Sigmoid colon (tissue), 6 donors: ENCODE measurements at regions not wholly inside any gene's neighbourhood (a gene's known extent, or its start where the extent isn't known, plus 50 kb on each side); places are given as distances from the start of the nearest gene placed in this dataset.

Experiments
- DNase-seq: peaks from one replicate; pipeline ENCODE4 v3.0.0-alpha.2; 2019
- H3K27ac ChIP-seq, 4 donors: fragments of 200-600 bp; sonication (generic); one replicate each; pipeline ENCODE4 v1.5.1; 2016 to 2019; ENCODE audit warnings: mild to moderate bottlenecking in 1 of 4
- H3K27me3 ChIP-seq, 3 donors: fragments of 200-600 bp; sonication (generic); one replicate each; pipeline ENCODE4 v1.5.1; 2019; ENCODE audit warnings: mild to moderate bottlenecking in 1 of 3
- H3K36me3 ChIP-seq, 4 donors: fragments of 200-600 bp; sonication (generic); one replicate each; pipeline ENCODE4 v1.5.1; 2016 to 2019
- H3K4me1 ChIP-seq, 4 donors: fragments of 200-600 bp; sonication (generic); one replicate each; pipeline ENCODE4 v1.5.1; 2017 to 2019
- H3K4me3 ChIP-seq, 4 donors: fragments of 200-600 bp; sonication (generic); one replicate each; pipeline ENCODE4 v1.5.1; 2017 to 2019; ENCODE audit warnings: mild to moderate bottlenecking in 2 of 4, moderate library complexity in 1 of 4
- H3K9me3 ChIP-seq, 4 donors: fragments of 200-600 bp in 3 of 4; sonication (generic) in 3 of 4; one replicate each; pipeline versions ENCODE4 v1.5.1 to v1.6.1; 2013 to 2019
- EP300 ChIP-seq, 4 donors: sonication (generic); formaldehyde crosslinking; IDR thresholded peaks; one replicate each; pipeline ENCODE4 v1.6.1; 2017; ENCODE audit warnings: antibody characterized with exemption in 4 of 4
- POLR2A ChIP-seq, 2 donors: fragments of 450-650 bp; IDR thresholded peaks; one replicate each; pipeline ENCODE4 v1.6.1; 2016; ENCODE audit warnings: antibody characterized with exemption in 2 of 2, mild to moderate bottlenecking in 2 of 2, moderate library complexity in 2 of 2
- POLR2AphosphoS5 ChIP-seq, 4 donors: sonication (generic); formaldehyde crosslinking; IDR thresholded peaks; one replicate each; pipeline ENCODE4 v1.6.1; 2017; ENCODE audit warnings: antibody characterized with exemption in 4 of 4
- WGBS, 2 donors: extraction: QIAGEN DNeasy Blood & Tissue Kit; methylation state at CpG; one replicate each; pipeline ENCODE4 v1.1.7; 2013; 5-methylcytosine and 5-hydroxymethylcytosine counted together
- intact Hi-C: fragments of 100-400 bp; cut with DNase I; formaldehyde crosslinking; loops from one replicate; pipeline ENCODE4 v1.15.1; 2023
- TF ChIP-seq, protein P1 (sequence below), 4 experiments: fragments of 450-650 bp in 3 of 4; fragments of 200-600 bp in 1 of 4; IDR thresholded peaks; one replicate each; pipeline ENCODE4 v1.5.1; 2016 to 2019; ENCODE audit warnings: antibody characterized with exemption in 4 of 4, mild to moderate bottlenecking in 3 of 4, moderate library complexity in 2 of 4
- donor health status: healthy with polysubstance abuse.
- donor health status: healthy.

DNA sequence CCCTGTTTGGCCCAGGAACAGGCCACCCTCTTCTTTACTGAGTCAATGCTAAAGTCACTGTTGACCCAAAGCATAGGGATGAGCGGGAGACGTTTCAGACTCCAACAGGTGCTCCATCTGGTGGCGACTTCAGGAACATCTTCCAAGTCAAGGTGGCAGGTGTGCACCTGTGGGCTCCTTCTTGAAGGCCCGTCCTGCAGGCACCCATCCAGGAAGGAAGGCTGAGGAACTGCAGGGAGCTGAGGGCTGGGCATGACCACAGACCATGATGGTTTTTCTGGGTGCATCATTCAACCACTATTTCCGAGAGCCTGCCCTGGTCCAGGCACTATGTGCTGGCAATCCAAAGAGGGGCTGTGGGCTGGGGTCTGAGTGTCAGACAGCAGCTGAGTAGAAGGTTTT is 142.8 kb downstream of the NDUFA10 start:
- H3K9me3 ChIP-seq: peaks cover 0 to 15% (median 6%) of the 10 kb centered on the region in 4 donors
- no peak for DNase-seq
- H3K4me3 ChIP-seq: no peak overlapping the region
- H3K27me3 ChIP-seq: no peaks in the 10 kb centered on the region
- peaks cover 0 to 10% (median 3%) of the 10 kb centered on the region in 4 donors for H3K4me1 ChIP-seq
- H3K27ac ChIP-seq: peak overlapping the region in 1 of 4 donors; percentile 63
- H3K36me3 ChIP-seq: no peaks in the 10 kb centered on the region
- 15 to 23% methylated on average over 5 of the region's 5 CpGs for WGBS, 2 donors
- TF ChIP-seq EP300 (IDR thresholded peaks at IDR 0.05): no peak
- TF ChIP-seq, protein P1, sequence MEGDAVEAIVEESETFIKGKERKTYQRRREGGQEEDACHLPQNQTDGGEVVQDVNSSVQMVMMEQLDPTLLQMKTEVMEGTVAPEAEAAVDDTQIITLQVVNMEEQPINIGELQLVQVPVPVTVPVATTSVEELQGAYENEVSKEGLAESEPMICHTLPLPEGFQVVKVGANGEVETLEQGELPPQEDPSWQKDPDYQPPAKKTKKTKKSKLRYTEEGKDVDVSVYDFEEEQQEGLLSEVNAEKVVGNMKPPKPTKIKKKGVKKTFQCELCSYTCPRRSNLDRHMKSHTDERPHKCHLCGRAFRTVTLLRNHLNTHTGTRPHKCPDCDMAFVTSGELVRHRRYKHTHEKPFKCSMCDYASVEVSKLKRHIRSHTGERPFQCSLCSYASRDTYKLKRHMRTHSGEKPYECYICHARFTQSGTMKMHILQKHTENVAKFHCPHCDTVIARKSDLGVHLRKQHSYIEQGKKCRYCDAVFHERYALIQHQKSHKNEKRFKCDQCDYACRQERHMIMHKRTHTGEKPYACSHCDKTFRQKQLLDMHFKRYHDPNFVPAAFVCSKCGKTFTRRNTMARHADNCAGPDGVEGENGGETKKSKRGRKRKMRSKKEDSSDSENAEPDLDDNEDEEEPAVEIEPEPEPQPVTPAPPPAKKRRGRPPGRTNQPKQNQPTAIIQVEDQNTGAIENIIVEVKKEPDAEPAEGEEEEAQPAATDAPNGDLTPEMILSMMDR (IDR thresholded peaks at IDR 0.05): peak; percentile 39 to 74 (median 60)
- intact Hi-C loops: loop anchor here (1.0 to 10.0 kb wide), 2 partner anchors 478 to 847 kb away; partner anchors contain the start of gene HDAC4

DNA sequence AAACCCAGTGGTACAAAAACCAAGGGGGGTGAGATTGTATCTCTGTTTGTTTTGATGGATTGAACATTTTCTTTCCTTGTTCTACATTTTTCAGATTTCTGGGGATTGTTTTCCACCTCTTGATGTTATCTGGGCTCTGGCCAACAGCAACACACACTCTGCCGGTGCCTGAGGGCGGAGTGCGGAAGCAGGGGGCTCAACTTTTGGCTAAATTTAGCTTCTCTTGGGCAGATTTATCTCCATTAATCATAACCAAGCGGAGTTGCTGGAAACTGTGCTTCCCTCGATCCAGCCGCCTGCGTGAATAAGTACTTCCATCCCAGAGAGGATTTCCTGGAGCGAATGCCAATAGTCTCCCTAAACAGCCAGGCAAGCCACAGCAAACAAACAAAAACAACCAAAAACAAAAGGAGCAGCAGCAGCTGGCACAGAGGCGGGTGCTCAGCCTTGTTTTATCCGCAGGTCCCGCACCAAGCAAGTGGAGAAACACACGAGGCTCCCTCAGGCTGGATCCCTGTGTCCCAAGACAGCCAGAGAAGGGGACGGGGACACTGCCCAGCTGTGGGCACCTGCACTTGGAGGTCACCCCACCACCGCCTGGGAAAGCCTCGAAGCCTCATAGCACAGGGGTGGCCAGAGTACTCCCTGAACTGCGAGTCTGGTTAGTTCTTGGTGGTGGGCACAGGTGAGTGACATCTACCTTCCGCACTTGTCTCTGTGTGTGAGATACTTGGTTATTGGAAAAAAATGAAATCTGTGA is 143.4 kb downstream of the NDUFA10 start:
- Histone ChIP-seq H3K36me3 (no peaks in the 10 kb centered on the region), H3K4me1 (peaks cover 0 to 10% (median 3%) of the 10 kb centered on the region in 4 donors), H3K27me3 (no peaks in the 10 kb centered on the region), H3K27ac (peak overlapping the region in 1 of 4 donors; percentile 63), H3K4me3 (no peak overlapping the region), H3K9me3 (peaks cover 0 to 13% (median 6%) of the 10 kb centered on the region in 4 donors)
- TF ChIP-seq POLR2A (IDR thresholded peaks at IDR 0.05) (no peak), POLR2AphosphoS5 (IDR thresholded peaks at IDR 0.05) (no peak), EP300 (IDR thresholded peaks at IDR 0.05) (no peak)
- TF ChIP-seq, protein P1 (IDR thresholded peaks at IDR 0.05): no peak
- intact Hi-C loops: loop anchor here (1.0 to 10.0 kb wide), 2 partner anchors 477 to 846 kb away; partner anchors contain the start of gene HDAC4
- WGBS, 2 donors: 47 to 74% methylated on average over 17 of the region's 17 CpGs
- DNase-seq: no peak

DNA sequence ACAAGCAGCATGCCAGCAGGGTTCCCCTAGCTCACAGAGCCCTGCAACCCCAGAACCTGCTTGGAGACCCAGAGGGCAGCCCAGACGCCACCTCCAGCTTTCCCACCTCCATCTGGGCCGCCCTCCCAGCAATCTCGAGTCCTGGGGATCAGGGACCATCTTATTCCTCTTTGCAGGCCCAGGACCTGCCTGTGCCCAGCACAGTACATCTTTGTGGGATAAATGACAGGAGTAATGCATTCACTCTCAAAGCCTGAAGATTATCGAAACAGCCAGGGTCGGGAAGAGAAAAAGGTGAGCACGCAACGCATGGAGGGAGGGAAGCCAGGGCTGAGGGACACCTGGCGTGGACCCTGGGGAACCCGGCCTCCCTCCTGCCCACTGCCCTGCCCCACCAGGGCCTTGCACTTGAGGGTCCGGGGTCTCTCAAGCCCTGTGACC is 144.1 kb downstream of the NDUFA10 start:
- Histone ChIP-seq H3K27me3 (no peaks in the 10 kb centered on the region), H3K4me3 (no peak overlapping the region), H3K36me3 (no peaks in the 10 kb centered on the region), H3K9me3 (peaks cover 0 to 13% (median 5%) of the 10 kb centered on the region in 4 donors), H3K27ac (peak overlapping the region in 1 of 4 donors; percentile 63), H3K4me1 (peaks cover 0 to 10% (median 3%) of the 10 kb centered on the region in 4 donors)
- TF ChIP-seq, protein P1 (IDR thresholded peaks at IDR 0.05): no peak
- TF ChIP-seq POLR2AphosphoS5 (IDR thresholded peaks at IDR 0.05) (no peak), EP300 (IDR thresholded peaks at IDR 0.05) (no peak), POLR2A (IDR thresholded peaks at IDR 0.05) (no peak)
- intact Hi-C loops: loop anchor here (10.0 kb wide), 1 partner anchor 476 kb away; the partner anchor contains the start of gene HDAC4
- no peak for DNase-seq
- 82 to 87% methylated on average over 10 of the region's 10 CpGs for WGBS, 2 donors

DNA sequence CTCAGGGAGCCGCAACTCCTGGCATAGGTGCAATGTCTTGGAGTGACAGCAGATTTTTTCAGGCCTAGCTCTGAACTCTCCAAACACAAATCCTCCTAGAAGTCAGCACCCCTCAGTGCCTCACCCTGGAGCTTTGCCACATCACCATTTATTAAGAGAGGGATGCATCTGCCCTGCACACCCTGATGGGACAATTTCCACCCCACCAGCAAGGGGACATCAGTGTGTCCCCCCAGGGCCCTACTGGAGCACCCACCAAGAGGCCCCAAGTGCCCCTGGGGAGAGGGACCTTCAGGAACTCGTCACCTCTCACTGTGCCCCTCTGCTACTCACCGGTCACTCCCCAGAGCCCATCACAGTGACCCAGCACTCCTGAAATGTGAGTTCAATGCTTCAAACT is 144.7 kb downstream of the NDUFA10 start:
- intact Hi-C loops: loop anchor here (10.0 kb wide), 1 partner anchor 476 kb away; the partner anchor contains the start of gene HDAC4
- H3K9me3 ChIP-seq: peaks cover 0 to 10% (median 3%) of the 10 kb centered on the region in 4 donors
- TF ChIP-seq POLR2AphosphoS5 (IDR thresholded peaks at IDR 0.05): no peak
- TF ChIP-seq, protein P1 (IDR thresholded peaks at IDR 0.05): no peak
- no peak for TF ChIP-seq POLR2A (IDR thresholded peaks at IDR 0.05)
- TF ChIP-seq EP300 (IDR thresholded peaks at IDR 0.05): no peak
- peaks cover 0 to 10% (median 3%) of the 10 kb centered on the region in 4 donors for H3K4me1 ChIP-seq
- WGBS, 2 donors: 86 to 88% methylated on average over 3 of the region's 3 CpGs
- H3K4me3 ChIP-seq: no peak overlapping the region
- DNase-seq: no peak
- no peaks in the 10 kb centered on the region for H3K27me3 ChIP-seq
- no peaks in the 10 kb centered on the region for H3K36me3 ChIP-seq
- no peak overlapping the region for H3K27ac ChIP-seq
